ENCODE measurements at regions not wholly inside any gene's neighbourhood (a gene's known extent, or its start where the extent isn't known, plus 50 kb on each side); places are given as distances from the start of the nearest gene placed in this dataset.

GRCh38 chrX:40485102-40485826 lies 95.5 kb upstream of the ATP6AP2 start:
- no peak for DNase-seq (ENCODE audit: low read depth in 2 of 2)

DNA sequence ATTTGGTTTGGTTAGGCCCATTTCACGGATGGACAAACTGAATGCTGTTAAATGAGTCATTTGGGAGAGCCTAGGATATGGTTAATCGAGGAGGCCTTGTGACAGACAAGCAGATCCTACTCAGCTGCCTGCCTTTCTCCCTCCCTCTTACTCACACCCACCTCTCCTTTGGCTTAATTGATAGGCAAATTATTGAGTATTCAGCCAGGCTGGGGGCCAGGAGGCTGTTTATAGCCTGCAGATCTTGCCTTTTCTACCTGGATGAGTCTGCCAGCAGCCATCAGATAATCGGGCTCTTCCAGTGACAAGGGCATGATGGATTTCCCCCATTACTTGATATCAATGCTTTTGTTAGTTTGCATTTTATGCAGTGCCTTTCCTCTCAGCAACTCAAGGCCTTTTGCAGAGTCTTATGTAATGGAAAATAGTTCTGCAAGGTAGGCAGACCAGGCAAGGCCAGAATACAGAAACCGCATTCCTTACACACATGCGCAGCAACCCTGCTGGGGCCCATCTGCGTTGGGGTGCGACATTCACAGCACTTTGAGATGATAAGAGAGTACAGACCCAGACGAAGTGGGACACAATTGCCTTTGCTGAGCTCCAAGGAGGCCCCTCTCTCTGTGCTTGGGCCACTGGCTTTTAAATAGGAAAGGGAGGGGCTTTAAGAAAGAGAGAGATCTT lies 96.2 kb upstream of the ATP6AP2 start:
- DNase-seq (ENCODE audit: low read depth in 2 of 2) = no peak

DNA sequence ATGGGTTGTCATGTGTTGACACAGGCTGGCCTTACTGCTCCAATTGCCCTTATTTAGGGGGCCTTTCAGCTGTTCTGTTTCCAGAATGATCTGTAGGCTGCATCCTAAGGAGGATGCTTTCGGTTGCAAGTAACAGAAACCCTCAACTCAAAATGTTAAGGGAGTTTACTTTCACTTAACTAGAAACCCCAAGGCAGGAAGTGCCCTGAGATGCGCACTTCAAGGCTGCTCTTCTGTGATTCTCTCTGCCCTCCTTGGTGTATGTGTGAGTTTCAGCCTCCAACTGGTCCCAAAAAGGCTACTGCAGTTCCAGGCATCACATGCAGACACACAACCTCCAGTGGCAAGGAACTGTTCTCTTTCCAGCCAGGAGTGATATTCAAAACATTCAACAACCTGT lies 97.3 kb upstream of the ATP6AP2 start:
- DNase-seq (ENCODE audit: low read depth in 2 of 2) = no peak

GRCh38 chrX:40479777-40480318 lies 100.9 kb upstream of the ATP6AP2 start:
- DNase-seq (ENCODE audit: low read depth in 2 of 2) = no peak

- DNase-seq (ENCODE audit: low read depth in 2 of 2) = no peak
These were observed 102.2 kb upstream of the ATP6AP2 start for GRCh38 chrX:40478474-40479065.

DNA sequence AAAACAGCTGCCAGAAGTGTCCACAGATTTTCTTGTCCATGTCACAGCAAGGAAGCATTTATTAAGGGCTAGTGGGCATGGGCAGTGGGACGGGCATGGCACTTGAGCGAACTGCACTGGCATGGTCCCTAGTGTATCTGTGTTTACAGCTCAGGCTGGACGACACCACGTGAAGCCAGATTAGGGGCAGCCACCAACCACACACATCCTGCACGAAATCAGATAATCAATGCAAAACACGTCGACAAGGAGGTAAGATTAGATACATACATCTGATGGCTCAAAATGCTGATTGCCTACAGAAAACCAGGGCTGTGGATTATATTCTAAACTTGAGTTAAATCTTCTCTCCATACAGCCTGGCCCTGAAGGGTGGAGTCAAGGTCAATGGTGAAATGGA lies 103.8 kb upstream of the ATP6AP2 start:
- no peak for DNase-seq (ENCODE audit: low read depth in 2 of 2)

DNA sequence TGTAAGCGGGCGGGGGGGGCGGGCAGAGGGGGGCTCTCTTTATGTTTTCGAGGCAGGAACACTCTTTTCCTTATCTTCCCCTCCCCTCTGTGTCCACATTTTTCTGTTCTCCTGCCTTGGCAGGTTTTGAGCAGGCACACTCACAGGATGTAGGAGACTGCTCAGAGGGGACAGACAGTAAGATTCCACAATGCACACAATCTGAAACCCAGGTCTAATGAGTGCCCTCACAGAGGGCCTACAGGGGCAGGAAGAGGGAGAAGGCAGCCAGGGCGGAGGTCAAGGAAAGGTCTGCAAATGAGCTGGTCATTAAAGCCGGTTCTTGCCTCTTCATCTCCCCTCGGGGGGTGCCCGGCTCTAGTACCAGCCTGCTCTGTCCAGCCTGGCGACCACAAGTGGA lies 106.1 kb upstream of the ATP6AP2 start:
- DNase-seq (ENCODE audit: low read depth in 2 of 2) = no peak

DNA sequence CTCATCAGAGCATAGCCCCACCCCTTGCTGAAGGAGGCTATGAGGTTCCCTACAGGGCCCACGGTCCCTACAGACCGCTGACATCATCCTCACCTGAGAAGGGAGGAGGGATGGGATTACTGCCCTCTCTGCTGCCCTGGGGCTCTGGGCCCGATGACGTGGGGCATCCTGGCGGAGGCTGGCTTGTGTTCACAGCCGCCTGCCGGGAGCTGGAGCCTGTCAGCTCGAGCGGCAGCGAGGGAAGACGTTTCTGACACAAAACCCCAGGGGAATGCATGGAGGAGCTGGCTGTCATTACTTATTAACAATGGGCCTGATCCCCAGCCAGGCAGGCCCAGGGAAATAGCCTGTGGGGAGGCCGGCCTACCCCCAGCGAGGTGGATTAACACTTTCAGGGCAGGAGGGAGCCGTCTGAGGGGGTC lies 106.6 kb upstream of the ATP6AP2 start:
- no peak for DNase-seq (ENCODE audit: low read depth in 2 of 2)

- DNase-seq (ENCODE audit: low read depth in 2 of 2) = no peak
These were observed 107.1 kb upstream of the ATP6AP2 start for GRCh38 chrX:40473460-40474204.

- no peak for DNase-seq (ENCODE audit: low read depth in 2 of 2)
These were observed 108.7 kb upstream of the ATP6AP2 start for GRCh38 chrX:40471965-40472648.

GRCh38 chrX:40470830-40471429 lies 109.8 kb upstream of the ATP6AP2 start:
- DNase-seq (ENCODE audit: low read depth in 2 of 2) = no peak

DNA sequence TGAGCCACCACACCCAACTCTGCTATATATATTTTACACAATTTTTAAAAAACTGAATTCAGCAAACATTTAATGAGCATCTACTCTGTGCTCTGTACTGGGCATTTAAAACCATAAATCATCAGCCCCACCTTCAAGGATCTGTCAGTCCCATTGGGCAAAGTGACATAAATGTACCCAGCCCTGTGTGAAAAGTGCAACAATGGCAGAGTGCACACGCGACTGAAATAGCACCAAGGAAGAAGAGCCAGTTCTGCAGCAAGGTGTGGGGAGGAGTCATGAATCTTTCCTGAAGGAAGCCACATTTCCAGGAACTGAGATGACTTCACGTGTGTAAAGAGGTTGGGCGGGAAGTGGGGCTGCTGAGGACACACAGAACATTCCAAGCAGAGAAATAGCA lies 111.5 kb upstream of the ATP6AP2 start:
- DNase-seq (ENCODE audit: low read depth in 2 of 2) = no peak

DNA sequence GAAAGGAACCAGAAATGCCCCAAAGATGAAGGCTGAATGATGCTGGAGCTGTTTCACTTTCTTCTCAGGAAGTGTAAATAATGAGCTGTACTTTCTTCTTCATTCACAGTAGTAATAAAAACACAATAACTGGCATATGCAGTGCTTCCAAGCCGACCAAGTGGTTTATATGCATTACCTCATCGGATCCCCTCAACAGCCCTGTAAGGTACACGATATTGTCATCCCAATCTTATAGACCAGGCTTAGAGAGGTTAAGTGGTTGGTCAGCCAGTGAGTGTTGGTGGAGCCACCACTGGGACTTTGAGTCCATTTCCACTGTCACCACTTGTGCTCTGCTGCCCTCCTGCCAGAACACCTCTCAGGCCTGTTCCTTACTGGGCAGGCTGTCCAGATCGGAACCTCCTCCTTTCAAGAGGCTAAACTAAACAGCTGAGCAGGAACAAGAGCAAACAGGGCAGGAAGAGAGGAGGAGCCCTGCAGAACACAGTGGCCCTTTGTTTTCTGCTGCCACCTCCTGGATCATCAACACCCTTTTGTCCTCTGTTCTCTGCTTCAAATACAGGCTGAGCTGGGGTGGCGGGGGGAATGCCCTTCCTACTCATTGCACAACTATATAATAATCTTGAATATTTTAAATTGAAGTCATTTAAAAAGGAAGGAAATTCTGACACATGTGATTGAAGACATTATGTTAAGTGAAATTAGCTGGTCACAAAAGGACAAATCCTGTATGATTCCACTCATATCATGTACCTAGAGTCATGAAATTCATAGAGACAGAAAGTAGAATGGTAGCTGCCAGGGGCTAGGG lies 112.5 kb upstream of the ATP6AP2 start:
- DNase-seq (ENCODE audit: low read depth in 2 of 2) = no peak

- no peak for DNase-seq (ENCODE audit: low read depth in 2 of 2)
These were observed 113.3 kb upstream of the ATP6AP2 start for GRCh38 chrX:40467454-40467853.

GRCh38 chrX:40465735-40466551 lies 114.8 kb upstream of the ATP6AP2 start:
- DNase-seq (ENCODE audit: low read depth in 2 of 2) = no peak

DNA sequence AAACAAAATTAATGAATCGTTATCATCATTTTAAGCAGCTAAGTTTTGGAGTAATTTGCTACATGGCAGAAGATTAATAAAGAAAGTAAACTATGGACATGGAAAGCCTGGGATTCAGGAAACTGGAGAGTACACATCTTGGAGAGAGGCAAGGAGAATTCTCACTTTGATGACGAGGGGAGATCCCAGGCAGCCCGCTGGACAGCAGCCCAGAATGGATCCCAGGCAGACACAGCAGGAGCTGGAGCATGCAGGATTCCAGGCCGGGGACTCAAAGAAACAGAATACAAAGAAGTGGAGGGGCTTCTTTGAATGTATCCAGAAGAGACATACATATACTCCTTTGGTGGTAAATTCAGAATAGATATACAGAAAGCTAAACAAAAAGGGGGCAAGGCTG lies 118.0 kb upstream of the ATP6AP2 start:
- no peak for DNase-seq (ENCODE audit: low read depth in 2 of 2)

DNA sequence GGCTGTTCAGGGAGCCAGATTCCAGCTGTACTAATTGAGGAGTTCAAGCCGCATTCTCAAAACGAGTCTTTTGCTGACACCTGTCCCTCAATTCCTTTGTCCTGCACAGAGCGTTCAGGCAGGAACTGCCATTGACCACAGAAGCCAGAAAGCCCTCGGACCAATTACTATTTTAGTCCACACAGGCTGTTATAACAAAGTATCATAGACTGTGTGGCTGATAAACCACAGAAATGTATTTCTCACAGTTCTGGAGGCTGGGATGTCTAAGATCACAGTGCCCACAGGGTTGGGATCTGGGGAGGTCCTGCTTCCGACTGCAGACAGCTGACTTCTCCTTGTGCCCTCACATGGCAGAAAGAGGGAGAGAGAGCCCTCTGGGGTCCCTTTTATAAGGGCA lies 119.8 kb upstream of the ATP6AP2 start:
- no peak for DNase-seq (ENCODE audit: low read depth in 2 of 2)

- no peak for DNase-seq (ENCODE audit: low read depth in 2 of 2)
These were observed 121.1 kb upstream of the ATP6AP2 start for GRCh38 chrX:40459571-40460158.

DNA sequence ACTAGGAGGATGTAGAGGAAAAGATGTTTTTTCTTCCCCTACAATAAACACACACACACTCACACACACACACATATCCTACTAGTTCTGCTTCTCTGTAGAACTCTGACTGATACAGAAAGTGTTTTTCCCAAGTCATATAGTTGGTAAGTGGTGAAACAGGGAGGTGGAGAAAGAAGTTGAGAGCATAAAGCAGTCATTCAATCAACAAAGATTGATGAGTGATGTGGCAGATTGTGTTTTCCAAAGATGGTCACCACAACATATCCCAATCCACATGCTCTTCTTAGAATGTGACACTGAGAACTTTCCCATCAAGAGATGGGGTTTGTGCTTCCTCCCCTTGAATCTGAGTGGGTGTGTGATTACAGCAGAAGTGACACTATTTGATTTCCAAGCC lies 123.4 kb upstream of the ATP6AP2 start:
- DNase-seq (ENCODE audit: low read depth in 2 of 2) = no peak

All from stimulated activated CD8-positive, alpha-beta memory T cell treated with anti-CD3 and anti-CD28 coated beads, Interleukin-2, amount 100 ng/mL, for 1 hour (primary cell).